Fibroblast of skin of left quadriceps (primary cell): ENCODE measurements at regions not wholly inside any gene's neighbourhood (a gene's known extent, or its start where the extent isn't known, plus 50 kb on each side); places are given as distances from the start of the nearest gene placed in this dataset.

Experiments
- DNase-seq, 2 experiments: peaks; one replicate each; pipeline ENCODE4 v3.0.0-alpha.2; 2013; ENCODE audit warnings: low read depth in 2 of 2

DNA sequence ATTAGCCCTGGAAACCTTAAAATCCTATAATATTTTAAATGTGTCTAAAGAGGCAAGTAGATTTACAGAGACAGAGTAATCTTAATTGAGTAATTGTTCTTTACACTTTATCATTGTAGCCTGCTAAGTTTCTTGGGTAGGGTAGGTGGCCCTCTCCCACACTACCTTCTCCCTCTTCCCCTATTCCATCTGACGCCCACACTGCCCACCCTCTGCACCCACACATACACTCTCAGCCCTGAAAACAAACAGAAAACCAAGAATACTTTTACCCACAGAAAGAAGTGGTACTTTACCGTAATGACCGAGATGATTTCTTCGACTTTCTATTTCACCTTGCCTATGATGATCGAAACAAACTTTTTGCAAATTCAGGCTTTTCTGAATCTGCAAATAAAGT, 320.4 kb upstream of the OBI1 start:
- no peak for DNase-seq

DNA sequence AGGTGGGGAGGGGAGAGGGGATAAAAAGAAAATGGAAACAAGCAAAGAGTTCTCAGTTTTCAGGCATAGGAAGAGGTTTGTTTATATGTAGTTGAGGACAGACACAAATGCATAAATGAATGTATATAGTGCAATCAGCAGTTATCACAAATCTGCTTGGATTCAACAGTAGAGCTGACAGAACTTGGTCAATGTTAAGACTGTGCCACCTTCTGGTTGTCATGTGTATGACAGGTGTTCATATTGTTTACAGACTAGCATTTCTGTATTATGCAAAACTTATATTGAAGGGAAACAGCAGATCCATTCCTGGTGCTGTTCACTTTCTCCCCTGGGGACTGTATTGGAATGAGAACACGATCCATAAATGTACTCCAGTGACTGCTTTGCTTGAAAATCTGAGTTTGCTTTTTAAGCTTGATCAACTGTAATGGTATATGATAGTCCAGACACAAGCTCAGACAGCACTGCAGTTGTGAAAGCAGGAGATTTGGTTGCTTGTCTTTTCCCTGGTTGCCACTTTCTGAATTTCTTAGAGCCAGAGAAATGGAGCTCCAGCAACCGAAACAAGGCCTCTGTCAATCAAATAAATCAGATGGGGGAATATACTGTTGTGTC, 319.5 kb upstream of the OBI1 start:
- peak; percentile 18 to 19 for DNase-seq

DNA sequence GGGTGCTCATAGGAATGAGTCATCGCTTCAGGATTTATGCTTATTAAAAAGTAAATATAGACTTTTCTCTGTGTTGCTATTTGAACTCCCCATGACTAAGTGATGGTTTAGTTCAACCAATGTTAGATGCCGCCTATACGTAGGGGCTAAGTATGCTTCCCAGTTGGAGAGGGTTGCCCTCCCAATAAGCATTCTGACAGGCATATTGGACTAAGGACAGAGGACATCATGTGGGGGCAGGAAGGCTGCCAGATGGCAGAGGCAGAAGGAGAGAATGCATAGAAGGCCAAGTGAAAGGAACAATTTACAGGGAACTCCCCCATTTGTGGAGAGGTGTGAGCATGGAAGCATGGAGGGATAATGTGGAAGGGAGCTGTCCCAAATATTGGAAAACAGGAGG, 318.4 kb upstream of the OBI1 start:
- DNase-seq = no peak

DNA sequence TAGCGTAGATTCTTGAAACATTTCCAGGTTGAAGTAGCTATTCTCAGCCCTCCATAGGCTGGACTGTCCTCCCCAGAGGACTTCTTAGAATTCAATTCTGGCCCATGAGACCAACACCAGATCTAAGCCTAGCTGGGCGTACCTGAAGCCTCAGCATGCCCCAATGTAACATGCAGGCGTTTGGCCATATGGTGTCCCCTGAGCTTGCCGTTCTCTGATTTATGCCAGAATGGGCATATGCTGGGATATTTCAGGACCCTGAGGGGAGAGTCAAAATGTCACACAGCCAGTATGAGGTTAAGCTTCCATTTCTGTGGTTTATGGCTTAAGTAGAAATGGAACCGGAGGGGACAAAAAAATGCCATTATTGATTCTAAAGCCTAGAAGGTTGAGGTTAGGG, 317.7 kb upstream of the OBI1 start:
- DNase-seq = no peak

DNA sequence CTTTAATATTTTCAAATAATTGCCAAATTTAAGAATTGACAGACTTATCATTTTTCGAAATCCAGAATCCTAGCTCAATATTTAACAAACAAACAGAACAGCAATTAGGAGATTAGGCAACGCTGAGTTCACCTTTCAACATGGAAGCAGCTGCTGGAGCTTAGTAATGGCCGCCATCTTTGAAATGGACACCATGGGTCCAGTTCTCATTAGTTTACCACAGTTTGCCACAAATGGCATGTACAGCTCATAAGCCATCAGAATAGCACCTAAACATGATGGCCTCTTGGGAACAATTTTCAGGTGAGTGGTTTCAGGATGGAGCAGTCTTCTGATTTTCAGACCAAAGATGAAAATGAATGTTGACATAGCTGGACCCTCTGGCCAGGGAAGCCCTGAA, 313.6 kb upstream of the OBI1 start:
- no peak for DNase-seq

DNA sequence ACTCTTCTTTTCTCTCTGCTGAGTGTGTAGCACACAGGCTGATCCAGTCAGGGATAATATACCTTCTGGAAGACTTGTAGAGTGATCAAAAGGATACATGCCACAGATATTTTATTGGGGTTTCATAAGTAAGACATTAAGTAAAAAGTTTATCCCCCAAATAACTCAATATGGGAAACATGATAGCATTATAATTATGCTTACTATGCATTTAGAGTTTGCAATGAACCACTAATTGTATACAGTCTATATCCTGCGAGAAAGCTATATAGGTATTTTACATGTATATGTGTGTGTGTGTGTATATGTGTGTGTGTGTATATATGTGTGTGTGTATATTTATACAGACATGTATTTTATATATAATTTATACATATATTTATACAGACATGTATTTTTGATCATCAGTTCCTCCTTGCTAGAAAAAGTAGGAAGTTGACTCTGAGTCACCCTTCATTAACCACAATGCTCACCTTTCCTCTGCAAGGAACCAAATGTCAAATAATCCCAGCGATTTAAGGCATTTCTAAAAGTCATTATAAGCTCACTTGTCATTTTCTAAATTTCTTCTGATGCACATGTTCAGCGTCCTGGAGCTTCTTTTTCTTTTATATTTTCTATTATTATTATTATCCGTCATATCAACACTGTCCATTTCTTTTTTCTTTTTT, 312.5 kb upstream of the OBI1 start:
- no peak for DNase-seq

DNA sequence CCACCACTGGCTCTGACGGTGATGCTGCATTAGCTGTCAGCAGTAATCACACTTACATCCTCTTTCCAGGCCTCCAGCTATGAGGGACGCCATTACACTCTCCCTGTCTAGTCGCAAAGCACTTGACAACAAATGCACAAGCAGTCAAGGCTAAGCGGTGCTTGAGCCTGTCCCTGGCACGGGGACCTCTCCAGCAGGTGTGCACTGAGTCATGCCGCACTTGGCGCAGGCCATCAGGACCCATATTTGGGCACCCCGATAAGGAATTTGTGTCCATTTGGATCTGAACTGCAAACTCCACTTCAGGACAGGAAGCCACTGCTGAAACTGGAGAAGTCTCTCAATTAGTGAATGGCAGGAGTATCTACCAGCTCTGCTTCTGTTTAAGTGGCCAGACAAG, 301.9 kb upstream of the OBI1 start:
- no peak for DNase-seq

DNA sequence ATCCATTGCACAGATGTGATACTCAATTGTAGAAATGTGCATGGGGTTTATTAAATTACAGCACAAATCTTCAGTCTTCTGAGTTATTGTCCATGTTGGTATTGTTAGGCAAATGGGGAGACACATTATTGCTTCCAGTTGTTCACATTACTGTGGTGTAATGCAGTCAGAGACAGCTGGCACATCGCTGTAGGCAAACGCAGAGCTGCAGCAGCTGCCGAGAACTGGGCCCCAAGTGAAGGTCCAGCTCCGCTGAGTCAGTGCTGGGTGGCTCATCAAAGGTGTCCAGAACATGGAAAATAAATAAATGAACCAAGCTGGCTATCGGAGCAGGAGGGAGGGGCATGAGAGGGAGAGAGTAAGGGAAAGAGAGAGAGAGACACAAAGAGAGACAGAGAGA, 299.1 kb upstream of the OBI1 start:
- DNase-seq = no peak

DNA sequence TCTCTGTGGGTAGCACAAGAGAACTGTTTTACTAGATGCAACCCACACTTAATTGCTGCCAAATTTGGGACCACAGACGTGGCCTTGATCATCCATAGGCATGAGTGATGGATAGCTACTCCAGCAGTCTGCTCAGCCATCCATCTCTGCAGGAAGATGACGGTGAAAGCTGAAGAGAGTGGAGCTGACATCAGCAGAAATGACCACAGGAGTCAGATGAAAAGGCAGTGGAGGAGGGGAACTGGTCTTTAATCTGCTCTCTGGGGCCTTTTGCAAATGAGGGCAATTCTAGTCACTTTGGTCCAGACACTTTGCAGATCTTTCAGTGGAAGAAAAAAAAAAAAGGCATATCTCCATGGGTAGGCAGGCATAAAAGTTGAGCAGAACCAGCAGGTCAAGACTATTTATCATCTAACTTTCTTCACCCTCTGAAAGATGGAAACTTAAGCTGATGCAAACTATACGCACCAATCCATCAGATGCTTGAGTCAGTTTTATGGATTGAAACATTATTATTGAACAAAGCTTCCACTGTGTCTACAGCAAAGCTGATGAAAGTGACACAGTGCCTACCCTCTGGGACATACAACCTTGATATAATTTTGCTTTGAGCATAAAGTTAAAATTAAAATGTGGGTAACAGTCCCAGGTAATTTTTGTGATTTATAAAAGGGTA, 281.6 kb upstream of the OBI1 start:
- no peak for DNase-seq

DNA sequence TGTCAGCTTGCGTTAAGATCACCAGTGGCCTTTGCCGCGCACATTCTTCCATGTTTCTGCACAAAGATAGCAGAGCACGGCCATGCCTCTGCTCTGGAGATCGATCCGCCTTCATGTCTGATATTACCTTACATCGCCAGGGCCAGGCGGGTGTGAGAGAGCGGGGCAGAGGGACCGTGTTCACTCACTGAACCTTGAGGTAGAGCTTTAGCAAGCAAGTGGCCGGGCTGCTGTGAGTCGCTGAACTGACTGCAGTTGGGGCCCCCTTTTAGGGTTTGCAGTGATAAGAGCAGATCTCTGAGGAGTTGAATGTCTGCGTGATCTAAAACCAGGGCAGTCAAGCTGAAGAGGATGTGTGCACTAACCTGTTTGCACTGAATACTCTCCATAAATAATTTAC, 275.4 kb upstream of the OBI1 start:
- DNase-seq = no peak

DNA sequence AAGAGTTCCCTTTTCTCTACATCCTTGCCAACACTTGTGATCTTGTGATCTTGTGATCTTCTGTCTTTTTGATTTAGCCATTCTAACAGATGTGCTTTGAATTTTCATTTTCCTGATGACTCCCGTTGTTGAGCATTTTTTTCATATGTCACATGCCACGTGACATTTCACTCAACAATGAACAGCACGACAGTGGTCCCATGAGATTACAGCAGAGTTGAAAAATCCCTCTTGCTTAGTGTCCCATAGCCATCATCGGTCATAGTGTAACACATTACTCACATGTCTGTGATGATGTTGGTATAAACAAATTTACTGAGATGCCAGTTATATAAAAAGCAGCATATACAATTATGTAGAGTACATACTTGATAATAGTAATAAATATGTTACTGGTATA, 256.1 kb upstream of the OBI1 start:
- DNase-seq = no peak

DNA sequence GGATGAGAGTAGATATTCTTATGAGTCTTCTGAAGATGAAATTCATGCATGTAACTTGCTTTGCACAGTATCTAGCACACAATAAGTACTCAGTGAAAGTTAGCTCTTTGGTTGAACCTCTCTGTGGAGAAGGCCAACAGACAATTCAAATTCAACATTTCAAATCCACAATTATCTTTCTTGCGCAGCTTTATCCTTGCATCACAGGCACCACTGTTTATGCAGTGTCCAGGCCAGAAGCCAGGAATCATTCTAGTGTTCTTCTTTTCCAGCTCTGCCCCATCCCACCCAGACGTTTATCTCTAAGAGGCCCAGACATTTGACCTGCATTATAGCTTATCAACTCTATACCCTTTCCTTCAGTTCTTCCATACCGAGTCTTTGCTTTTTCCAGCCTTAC, 254.7 kb upstream of the OBI1 start:
- no peak for DNase-seq

DNA sequence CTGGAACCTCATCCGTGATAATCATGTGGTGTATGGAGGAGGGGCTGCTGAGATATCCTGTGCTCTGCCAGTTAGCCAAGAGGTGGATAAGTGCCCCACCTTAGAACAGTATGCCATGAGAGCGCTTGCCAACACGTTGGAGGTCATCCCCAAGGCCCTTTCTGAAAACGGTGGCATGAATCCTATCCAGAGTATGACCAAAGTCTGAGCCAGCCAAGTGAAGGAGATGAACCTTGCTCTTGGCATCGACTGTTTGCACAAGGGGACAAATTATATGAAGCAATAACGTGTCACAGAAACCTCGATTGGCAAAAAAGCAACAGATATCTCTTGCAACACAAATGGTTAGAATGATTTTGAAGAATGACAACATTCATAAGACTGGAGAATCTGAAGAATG, 251.2 kb upstream of the OBI1 start:
- DNase-seq = no peak

DNA sequence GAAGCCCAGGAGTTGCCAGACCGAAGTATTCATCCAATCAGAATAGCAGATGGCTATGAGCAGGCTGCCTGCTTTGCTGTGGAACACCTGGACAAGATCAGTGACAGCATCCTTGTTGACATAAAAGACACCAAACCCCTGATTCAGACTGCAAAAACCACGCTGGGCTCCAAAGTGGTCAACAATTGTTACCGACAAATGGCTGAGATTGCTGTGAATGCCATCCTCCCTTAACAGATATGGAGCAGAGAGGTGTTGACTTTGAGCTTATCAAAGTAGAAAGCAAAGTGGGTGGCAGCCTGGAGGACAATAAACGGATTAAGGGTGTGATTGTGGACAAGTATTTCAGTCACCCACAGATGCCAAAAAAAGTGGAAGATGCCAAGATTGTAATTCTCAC, 250.3 kb upstream of the OBI1 start:
- DNase-seq = no peak

DNA sequence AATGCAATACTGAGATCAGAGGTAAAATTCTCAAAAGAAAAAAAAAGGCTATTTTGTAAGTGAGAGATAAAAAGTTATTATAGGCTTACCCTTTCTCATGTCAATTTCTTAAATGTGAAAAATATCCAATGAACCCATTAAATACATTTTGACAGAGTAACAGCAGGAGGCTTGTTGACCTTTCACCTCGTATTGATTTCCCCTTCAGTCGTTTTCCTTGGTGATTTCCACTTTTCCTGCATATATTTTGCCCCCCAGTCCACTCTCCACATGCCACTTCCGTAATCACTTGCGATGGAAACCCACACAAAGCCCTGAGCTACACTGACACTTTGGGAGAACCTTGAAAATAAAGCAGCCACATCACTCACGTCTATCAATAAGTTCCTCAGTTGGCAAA, 248.1 kb upstream of the OBI1 start:
- no peak for DNase-seq

DNA sequence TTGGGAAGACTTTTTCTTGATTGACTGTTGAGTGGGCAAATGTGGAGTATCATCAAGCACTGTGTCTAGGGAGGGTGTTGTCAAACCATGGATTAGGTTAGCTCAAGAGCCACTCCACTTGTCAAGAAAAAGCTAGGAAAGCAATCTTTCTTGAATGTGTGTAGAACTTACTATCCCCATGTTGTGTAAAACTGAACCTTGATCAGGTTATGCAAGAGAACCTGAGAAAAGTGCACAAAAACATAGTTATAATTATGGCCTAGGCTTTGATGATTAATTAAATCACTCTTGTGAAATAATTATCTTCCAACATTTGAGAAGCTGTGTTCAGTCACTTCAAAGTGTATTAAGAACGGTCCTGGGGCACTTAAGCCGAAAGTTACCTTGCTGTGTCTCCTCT, 238.2 kb upstream of the OBI1 start:
- no peak for DNase-seq

DNA sequence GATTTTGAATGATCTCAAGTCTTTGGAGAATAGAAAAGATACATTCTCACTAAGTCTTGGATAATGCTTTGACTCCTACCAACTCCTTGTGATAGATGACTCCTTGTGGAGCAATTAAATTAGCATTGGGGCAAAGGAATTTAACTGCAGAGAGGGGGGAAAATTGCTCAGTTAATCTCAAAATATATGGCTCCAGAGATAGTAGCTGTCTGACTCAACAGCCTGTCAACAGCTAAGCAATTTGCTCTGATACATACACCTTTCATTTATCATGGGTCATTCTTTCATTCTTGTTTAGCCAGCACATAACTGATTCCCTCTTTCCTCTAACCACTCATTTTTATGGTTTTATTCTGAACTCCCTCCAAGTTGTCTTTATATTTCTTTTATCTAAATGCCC, 225.6 kb upstream of the OBI1 start:
- no peak for DNase-seq

DNA sequence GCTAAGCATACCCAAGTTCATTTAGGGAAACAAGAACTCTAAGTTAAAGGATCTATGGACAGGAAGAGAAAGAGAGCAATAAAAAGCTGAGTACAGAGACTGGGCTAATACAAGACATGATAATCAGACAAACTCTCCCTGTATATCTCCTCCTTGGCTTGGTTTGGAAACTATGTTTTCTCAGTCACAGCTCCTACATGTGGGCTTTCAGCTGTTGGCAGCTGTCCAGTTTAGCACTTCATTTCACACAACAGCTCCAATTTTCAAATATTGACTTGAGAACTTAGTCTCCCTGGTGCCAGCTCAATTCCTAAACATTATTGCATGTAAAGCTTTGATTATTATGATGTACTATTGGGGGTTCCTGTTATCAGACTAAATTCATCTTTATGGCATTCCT, 222.8 kb upstream of the OBI1 start:
- DNase-seq = no peak

DNA sequence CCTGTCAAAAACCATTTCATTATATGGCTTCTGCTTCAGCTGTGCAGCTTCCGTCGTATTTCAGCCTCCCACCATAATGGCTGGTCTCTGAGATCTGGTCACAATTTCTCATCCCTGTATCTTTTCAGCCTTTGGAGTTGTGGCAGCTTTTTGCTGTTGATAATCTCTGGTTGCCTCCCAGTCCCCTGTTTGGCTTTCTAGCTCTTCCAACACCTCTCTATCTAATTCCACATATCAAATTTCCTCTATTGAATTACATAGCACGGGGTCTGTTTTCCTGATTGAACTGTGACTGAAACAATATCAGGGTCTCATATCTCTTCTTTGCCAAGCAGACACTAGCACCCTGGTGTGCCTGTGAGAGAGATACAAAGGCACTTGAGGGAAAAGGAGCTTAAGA, 222.1 kb upstream of the OBI1 start:
- no peak for DNase-seq

DNA sequence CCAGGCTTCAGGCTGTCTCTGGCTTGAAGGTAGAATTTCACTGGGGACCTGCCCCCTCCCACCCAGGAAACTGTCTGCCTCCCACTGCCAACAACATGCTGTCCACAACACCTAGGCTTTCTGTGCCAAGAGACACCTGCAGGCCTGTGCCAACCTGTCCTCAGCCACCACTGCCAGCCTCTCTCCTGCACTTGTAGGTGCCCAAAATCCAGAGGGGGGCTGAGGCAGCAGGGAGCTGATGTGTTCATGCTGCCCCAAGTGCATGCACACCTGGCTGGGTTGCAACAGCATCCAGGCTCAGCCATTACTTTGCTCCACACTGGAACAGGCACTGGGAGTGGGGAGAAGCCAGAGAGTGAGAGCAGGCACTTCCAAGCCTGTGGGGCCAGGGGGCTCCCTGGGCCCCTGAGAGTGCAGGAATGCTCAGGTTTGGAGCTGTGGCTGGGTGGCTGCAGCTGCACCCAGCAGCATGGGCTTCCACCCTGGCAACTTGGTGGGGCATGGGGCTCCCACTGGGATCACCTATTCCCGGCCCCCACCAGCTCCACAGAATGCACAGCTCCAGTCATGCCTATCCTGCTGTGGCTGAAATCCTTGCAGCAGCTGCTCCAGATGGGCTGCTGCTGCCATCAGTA, 218.1 kb upstream of the OBI1 start:
- no peak for DNase-seq

DNA sequence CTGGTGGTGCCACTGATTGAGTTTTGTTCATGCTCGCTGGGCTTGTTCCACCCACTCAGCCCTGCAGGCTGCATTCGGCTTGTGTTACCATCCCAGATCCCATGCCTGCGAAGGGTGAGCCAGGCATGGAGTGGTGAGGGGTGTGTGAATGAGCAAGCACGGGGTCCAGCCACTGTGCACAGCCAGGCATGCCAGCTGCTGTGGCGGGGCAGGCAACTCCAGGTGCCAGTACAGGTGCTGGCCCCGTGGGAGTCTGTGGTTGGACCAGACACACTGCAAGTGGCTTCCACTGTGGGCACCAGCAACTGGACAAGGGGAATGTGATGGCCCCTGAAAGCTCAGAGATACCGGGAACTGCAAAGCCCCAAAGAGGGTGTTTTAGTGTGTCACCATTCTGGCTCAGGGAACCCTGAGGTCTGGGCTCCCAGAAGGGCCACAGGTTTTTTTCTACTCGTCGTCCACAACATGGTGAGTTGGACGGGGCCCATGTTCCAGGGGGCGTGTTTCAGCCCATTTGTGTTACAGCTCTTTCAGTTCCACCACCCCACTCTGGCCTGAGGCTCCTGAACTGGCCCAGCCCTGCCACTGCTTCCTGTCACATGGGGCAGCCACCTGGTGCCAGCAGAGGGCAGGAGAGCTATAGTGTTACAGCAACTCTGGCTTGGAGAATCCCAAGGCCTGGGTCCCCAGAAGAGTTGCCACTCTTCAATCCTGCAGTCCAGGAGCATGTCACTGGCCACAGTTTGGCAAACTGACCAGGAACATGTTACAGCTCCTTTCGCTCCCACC, 217.0 kb upstream of the OBI1 start:
- DNase-seq = no peak

DNA sequence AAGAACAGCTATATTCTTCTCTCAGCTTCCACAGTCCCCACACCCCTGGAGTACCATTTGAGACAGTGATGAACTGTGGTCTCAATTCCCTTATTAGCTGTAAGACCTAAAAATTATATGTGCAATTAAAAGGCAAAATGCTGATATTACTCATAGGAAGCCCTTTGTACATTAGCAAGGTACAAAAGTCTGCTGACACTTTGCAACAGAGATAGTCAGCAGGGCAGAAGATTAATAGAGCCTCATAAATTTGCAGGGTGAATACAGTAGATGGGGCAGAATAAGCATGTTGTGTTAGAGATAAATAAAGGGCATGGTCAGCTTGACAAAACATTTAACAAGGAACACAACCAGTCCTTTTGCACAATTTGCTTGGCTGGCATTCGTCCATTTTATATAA, 210.0 kb upstream of the OBI1 start:
- DNase-seq = no peak
